ENCODE measurements at regions not wholly inside any gene's neighbourhood (a gene's known extent, or its start where the extent isn't known, plus 50 kb on each side); places are given as distances from the start of the nearest gene placed in this dataset.

DNA sequence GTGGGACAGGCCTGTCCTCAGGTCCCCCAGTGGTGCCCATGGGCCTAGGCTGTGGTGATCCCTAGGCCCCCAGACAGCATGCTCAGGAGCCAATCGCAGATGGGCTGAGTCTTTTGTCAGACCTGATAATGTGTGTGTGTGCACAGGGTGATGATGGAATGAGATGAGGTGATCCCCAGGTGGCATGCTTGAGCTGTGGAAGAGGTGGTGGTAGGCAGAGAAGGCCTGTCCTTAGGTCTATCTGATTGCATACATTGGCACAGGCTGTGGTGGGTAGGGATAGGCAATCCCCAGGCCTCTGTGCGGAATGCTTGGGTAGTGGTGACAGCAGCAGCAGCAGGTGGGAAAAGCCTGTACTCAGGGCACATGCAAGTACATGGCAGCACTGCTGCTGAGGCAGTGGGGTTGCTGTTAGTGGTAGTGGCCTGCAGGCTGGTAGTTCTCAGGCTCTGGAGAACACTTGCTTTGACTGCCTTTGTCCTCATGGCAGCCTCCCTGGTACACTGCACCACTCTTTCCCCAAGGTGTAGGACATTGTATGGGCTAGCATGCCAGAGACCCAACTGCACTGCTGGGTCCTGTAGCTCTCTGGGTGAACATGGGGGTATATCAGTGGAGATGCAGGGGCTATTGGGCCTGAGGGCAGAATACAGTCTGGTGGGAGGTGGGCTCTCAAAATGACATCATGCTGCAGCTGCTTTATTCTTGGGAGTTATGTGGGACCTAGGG lies 260.9 kb upstream of the PLPP4 start:
- TF ChIP-seq, protein P1, sequence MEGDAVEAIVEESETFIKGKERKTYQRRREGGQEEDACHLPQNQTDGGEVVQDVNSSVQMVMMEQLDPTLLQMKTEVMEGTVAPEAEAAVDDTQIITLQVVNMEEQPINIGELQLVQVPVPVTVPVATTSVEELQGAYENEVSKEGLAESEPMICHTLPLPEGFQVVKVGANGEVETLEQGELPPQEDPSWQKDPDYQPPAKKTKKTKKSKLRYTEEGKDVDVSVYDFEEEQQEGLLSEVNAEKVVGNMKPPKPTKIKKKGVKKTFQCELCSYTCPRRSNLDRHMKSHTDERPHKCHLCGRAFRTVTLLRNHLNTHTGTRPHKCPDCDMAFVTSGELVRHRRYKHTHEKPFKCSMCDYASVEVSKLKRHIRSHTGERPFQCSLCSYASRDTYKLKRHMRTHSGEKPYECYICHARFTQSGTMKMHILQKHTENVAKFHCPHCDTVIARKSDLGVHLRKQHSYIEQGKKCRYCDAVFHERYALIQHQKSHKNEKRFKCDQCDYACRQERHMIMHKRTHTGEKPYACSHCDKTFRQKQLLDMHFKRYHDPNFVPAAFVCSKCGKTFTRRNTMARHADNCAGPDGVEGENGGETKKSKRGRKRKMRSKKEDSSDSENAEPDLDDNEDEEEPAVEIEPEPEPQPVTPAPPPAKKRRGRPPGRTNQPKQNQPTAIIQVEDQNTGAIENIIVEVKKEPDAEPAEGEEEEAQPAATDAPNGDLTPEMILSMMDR (IDR thresholded peaks at IDR 0.05; ENCODE audit: low read depth, low read length), result no peak
- Histone ChIP-seq H3K9me3 (no peaks in the 10 kb centered on the region), H3K4me1 (no peaks in the 10 kb centered on the region), H3K36me3 (no peaks in the 10 kb centered on the region), H3K27me3 (no peaks in the 10 kb centered on the region), H3K4me3 (ENCODE audit: low read depth, low read length) (no peak overlapping the region)
- no peak for DNase-seq

DNA sequence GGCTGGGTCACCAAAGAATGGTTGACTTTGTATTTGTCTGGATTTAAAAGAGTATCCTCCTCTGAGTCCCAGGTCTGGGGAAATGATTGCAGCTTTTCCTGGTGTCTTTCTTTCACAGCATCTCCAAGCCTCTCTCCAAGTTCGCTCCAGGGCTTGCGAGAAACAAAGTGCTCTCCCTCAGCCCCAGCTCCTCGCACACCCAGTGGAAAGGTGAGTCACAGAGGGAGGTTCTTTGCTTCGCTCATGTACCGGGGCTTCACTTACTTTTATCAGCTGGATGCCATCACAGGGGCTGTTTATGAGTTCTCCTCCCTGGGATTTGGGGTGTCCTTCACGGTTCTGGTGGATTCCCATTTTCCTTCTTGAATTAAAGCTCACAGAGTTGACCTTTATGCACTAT lies 252.2 kb upstream of the PLPP4 start:
- H3K4me1 ChIP-seq, result no peaks in the 10 kb centered on the region
- no peak for DNase-seq
- 0 out of 2 replicates have a peak, but pooled peaks cover 3% of the 10 kb centered on the region for H3K27me3 ChIP-seq
- H3K4me3 ChIP-seq (ENCODE audit: low read depth, low read length), result no peak overlapping the region
- H3K36me3 ChIP-seq, result no peaks in the 10 kb centered on the region
- TF ChIP-seq, protein P1 (IDR thresholded peaks at IDR 0.05; ENCODE audit: low read depth, low read length), result no peak
- no peaks in the 10 kb centered on the region for H3K9me3 ChIP-seq

DNA sequence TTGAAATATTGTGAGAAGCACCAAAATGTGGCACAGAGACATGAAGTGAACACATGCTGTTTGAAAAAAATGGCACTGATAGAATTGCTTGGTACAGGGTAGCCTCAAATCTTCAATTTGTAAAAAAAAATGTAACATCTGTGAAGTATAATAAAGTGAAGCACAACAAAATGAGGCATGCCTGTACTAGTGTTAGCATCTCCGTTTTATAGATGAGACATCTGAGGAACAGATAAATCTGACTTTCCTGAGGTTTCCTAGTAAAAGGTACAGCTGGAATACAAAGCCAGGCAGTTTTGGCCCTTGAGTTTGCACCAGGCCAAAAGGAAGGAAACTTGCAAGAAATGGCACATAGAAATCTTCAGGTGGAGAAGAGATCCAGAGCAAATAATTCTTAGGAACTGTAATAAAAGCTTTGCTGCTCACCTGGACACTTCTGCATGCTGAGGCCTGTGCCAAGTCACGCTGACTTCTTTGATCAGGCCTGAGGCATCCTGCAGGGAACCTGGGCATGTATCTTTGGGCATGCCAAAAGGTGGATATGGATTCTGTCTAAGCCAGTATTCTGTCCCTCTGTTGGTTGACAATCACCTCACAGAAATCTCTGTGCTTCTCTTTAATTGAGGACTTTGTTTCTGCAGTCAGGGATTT lies 251.5 kb upstream of the PLPP4 start:
- 0 out of 2 replicates have a peak, but pooled peaks cover 3% of the 10 kb centered on the region for H3K27me3 ChIP-seq
- H3K36me3 ChIP-seq, result no peaks in the 10 kb centered on the region
- no peak overlapping the region for H3K4me3 ChIP-seq (ENCODE audit: low read depth, low read length)
- TF ChIP-seq, protein P1 (IDR thresholded peaks at IDR 0.05; ENCODE audit: low read depth, low read length), result no peak
- H3K4me1 ChIP-seq, result no peaks in the 10 kb centered on the region
- H3K9me3 ChIP-seq, result no peaks in the 10 kb centered on the region
- no peak for DNase-seq

DNA sequence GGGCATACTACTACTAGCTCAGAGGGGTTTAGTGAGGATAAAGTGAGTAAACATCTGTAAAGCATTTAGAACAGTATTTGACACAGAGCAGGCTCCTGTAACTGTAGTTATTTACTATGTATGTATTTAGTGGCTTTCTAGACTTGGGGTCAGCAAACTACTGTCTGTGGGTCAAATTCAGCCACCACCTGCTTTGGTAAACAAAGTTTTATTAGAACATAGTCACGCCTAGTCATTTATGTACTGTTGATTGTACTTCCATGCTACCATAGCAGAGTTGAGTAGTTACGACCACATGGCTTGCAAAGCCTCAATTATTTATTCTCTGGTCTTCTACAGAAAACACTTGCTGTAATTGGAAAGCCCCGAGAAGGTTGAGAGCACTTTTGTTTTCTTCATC lies 248.5 kb upstream of the PLPP4 start:
- TF ChIP-seq, protein P1 (IDR thresholded peaks at IDR 0.05; ENCODE audit: low read depth, low read length), result no peak
- no peak overlapping the region for H3K4me3 ChIP-seq (ENCODE audit: low read depth, low read length)
- no peaks in the 10 kb centered on the region for H3K36me3 ChIP-seq
- 0 out of 2 replicates have a peak, but pooled peaks cover 3% of the 10 kb centered on the region for H3K27me3 ChIP-seq
- H3K4me1 ChIP-seq, result no peaks in the 10 kb centered on the region
- no peak for DNase-seq
- no peaks in the 10 kb centered on the region for H3K9me3 ChIP-seq

DNA sequence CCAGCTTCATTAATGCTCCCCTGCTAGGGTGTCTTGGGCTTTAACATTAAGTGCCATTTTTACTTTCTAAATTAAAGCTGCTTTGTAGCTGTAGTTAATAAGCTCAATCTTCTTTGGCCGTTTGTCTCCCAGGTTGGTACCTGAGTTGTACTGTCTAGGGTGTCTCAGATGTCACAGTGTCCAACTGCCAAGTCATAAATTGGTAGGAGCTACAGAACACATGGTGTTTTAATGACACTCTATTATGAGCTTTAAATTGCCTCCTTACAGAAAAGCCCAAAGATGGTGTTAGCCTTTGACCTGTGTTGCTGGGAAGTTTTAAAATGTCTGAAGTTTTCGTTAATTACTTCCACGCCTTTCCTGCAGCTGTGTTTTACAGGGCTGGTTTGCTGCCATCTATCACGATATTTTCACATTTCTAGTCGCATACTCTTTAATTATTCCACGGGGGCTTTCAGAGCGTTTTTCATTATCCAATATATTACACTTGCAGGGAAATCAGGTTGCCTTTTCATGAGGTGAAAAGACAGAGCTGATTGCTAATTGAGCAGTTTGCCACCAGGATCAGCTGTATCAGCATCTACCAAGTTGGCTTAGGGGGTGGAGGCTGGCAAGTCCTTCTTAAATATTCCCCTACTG lies 247.8 kb upstream of the PLPP4 start:
- H3K27me3 ChIP-seq, result 0 out of 2 replicates have a peak, but pooled peaks cover 3% of the 10 kb centered on the region
- H3K36me3 ChIP-seq, result no peaks in the 10 kb centered on the region
- H3K9me3 ChIP-seq, result no peaks in the 10 kb centered on the region
- TF ChIP-seq, protein P1 (IDR thresholded peaks at IDR 0.05; ENCODE audit: low read depth, low read length), result no peak
- H3K4me3 ChIP-seq (ENCODE audit: low read depth, low read length), result no peak overlapping the region
- no peaks in the 10 kb centered on the region for H3K4me1 ChIP-seq
- no peak for DNase-seq
